SU-DHL-6 (cell line): ENCODE measurements at regions not wholly inside any gene's neighbourhood (a gene's known extent, or its start where the extent isn't known, plus 50 kb on each side); places are given as distances from the start of the nearest gene placed in this dataset.

Experiments used
- H2AFZ ChIP-seq: fragments of 200-600 bp; sonication (generic); 2 replicates; pipeline ENCODE4 v1.6.1; 2014; ENCODE audit warnings: low read depth, mild to moderate bottlenecking, moderate library complexity, mixed read lengths, antibody characterized with exemption, low read length; ENCODE audit not compliant: severe bottlenecking
- H3F3A ChIP-seq: fragments of 200-600 bp; shearing (Covaris generic); 2 replicates; pipeline ENCODE4 v1.6.0; 2016; ENCODE audit warnings: antibody characterized with exemption, mild to moderate bottlenecking; ENCODE audit not compliant: insufficient read depth
- H3K27ac ChIP-seq: fragments of 200-600 bp; sonication (generic); 2 replicates; pipeline ENCODE4 v1.5.1; 2016; ENCODE audit warnings: low read depth, mild to moderate bottlenecking, low read length, moderate library complexity, mixed read lengths
- H3K27me3 ChIP-seq: fragments of 200-600 bp; sonication (generic), shearing (Covaris generic); 2 replicates; pipeline ENCODE4 v1.6.0; 2014; ENCODE audit warnings: mild to moderate bottlenecking, low read length
- H3K36me3 ChIP-seq: fragments of 200-600 bp; sonication (generic); 2 replicates; pipeline ENCODE4 v1.6.1; 2014; ENCODE audit warnings: mild to moderate bottlenecking, low read length, mixed read lengths
- H3K4me2 ChIP-seq: fragments of 300-600, 200-600 bp; shearing (Covaris generic), sonication (generic); 2 replicates; pipeline ENCODE4 v1.6.0; 2014; ENCODE audit warnings: low read length, low read depth, mild to moderate bottlenecking; ENCODE audit not compliant: poor library complexity, severe bottlenecking
- H3K4me3 ChIP-seq: fragments of 200-600 bp; sonication (generic); 2 replicates; pipeline ENCODE4 v1.5.1; 2014; ENCODE audit warnings: antibody characterized with exemption, low read length, mild to moderate bottlenecking, mixed read lengths; ENCODE audit not compliant: insufficient read depth, poor library complexity, severe bottlenecking
- H3K79me2 ChIP-seq: fragments of 200-600 bp; sonication (generic); 2 replicates; pipeline ENCODE4 v1.6.1; 2014; ENCODE audit warnings: mild to moderate bottlenecking, low read length, moderate library complexity; ENCODE audit not compliant: insufficient read depth
- H3K9ac ChIP-seq: fragments of 200-600 bp; sonication (generic); 2 replicates; pipeline ENCODE4 v1.7.0; 2014; ENCODE audit warnings: mild to moderate bottlenecking, low read length
- H3K9me2 ChIP-seq: fragments of 200-600 bp; sonication (generic); replicated peaks from 2 replicates; pipeline ENCODE4 v1.6.1; 2014; ENCODE audit warnings: low read length; ENCODE audit not compliant: insufficient read depth
- H3K9me3 ChIP-seq: fragments of 200-600 bp; sonication (generic); 2 replicates; pipeline ENCODE4 v1.6.1; 2014; ENCODE audit warnings: low read length, mixed read lengths; ENCODE audit not compliant: insufficient read depth
- H4K20me1 ChIP-seq: fragments of 200-600 bp; sonication (generic); 2 replicates; pipeline ENCODE4 v1.6.1; 2014; ENCODE audit warnings: low read depth, mild to moderate bottlenecking, antibody characterized with exemption, low read length, moderate library complexity, mixed read lengths
- CTCF ChIP-seq: fragments of 200-600 bp; sonication (generic); IDR thresholded peaks from one replicate; pipeline ENCODE4 v1.5.1; 2017; ENCODE audit warnings: antibody characterized with exemption, mild to moderate bottlenecking, low read length, moderate library complexity; ENCODE audit not compliant: insufficient read depth, poor library complexity, severe bottlenecking
- EZH2phosphoT487 ChIP-seq: fragments of 200-600 bp; sonication (generic), shearing (Covaris generic); conservative IDR thresholded peaks from 2 replicates; pipeline ENCODE4 v1.6.1; 2018; ENCODE audit warnings: mild to moderate bottlenecking, antibody characterized with exemption, low read length, moderate library complexity, mixed read lengths

GRCh38 chr11:44409558-44410236, 99.8 kb upstream of the ALX4 start:
- Histone ChIP-seq H3K9me2 (no peaks in the 10 kb centered on the region), H3K27me3 (no peaks in the 10 kb centered on the region), H3K79me2 (no peaks in the 10 kb centered on the region), H3F3A (no peaks in the 10 kb centered on the region), H3K9ac (no peak overlapping the region), H3K36me3 (no peaks in the 10 kb centered on the region), H3K27ac (no peak overlapping the region), H3K4me3 (no peak overlapping the region), H3K4me2 (no peak overlapping the region), H2AFZ (no peak overlapping the region), H3K9me3 (no peaks in the 10 kb centered on the region), H4K20me1 (no peaks in the 10 kb centered on the region)
- TF ChIP-seq EZH2phosphoT487 (no peak), CTCF (no peak)

- H3K4me3 ChIP-seq, result no peak overlapping the region
- H3K9me2 ChIP-seq, result no peaks in the 10 kb centered on the region
- no peaks in the 10 kb centered on the region for H3K79me2 ChIP-seq
- no peaks in the 10 kb centered on the region for H4K20me1 ChIP-seq
- H2AFZ ChIP-seq, result no peak overlapping the region
- no peaks in the 10 kb centered on the region for H3K36me3 ChIP-seq
- H3K4me2 ChIP-seq, result no peak overlapping the region
- H3K9me3 ChIP-seq, result no peaks in the 10 kb centered on the region
- TF ChIP-seq EZH2phosphoT487 (no peak), CTCF (no peak)
- H3K27ac ChIP-seq, result no peak overlapping the region
- H3K9ac ChIP-seq, result no peak overlapping the region
- no peaks in the 10 kb centered on the region for H3F3A ChIP-seq
- no peaks in the 10 kb centered on the region for H3K27me3 ChIP-seq
Measured at GRCh38 chr11:44416776-44417175, 106.8 kb upstream of the ALX4 start.

- no peaks in the 10 kb centered on the region for H3K9me2 ChIP-seq
- no peak overlapping the region for H3K27ac ChIP-seq
- no peak overlapping the region for H2AFZ ChIP-seq
- H3K4me2 ChIP-seq, result no peak overlapping the region
- no peaks in the 10 kb centered on the region for H3K9me3 ChIP-seq
- H3K27me3 ChIP-seq, result no peaks in the 10 kb centered on the region
- no peaks in the 10 kb centered on the region for H3K36me3 ChIP-seq
- no peaks in the 10 kb centered on the region for H3F3A ChIP-seq
- no peaks in the 10 kb centered on the region for H4K20me1 ChIP-seq
- no peaks in the 10 kb centered on the region for H3K79me2 ChIP-seq
- no peak for TF ChIP-seq CTCF
- TF ChIP-seq EZH2phosphoT487, result no peak
- no peak overlapping the region for H3K4me3 ChIP-seq
- H3K9ac ChIP-seq, result no peak overlapping the region
Measured at GRCh38 chr11:44417731-44418455, 108.0 kb upstream of the ALX4 start.
